Trophoblast cell (in vitro differentiated cells and primary cell): ENCODE measurements at regions not wholly inside any gene's neighbourhood (a gene's known extent, or its start where the extent isn't known, plus 50 kb on each side); places are given as distances from the start of the nearest gene placed in this dataset.

ENCODE experiments used
- DNase-seq, 2 donors: peaks; one replicate each; pipeline ENCODE4 v3.0.0-alpha.2; 2016
- H2AFZ ChIP-seq: 2 replicates; pipeline ENCODE4 v1.6.1; 2013; ENCODE audit warnings: low read length, moderate library complexity, mild to moderate bottlenecking; ENCODE audit not compliant: insufficient read depth, poor library complexity
- H2AK5ac ChIP-seq: 2 replicates; pipeline ENCODE4 v1.6.1; 2013; ENCODE audit warnings: mild to moderate bottlenecking, low read length
- H2BK120ac ChIP-seq: 2 replicates; pipeline ENCODE4 v1.6.1; 2013; ENCODE audit warnings: low read length, mild to moderate bottlenecking, moderate library complexity; ENCODE audit not compliant: insufficient read depth, poor library complexity
- H2BK12ac ChIP-seq: 2 replicates; pipeline ENCODE4 v1.6.1; 2013; ENCODE audit warnings: mild to moderate bottlenecking, low read length, moderate library complexity
- H2BK5ac ChIP-seq: 2 replicates; pipeline ENCODE4 v1.6.1; 2013; ENCODE audit warnings: low read length, low read depth, moderate library complexity, mild to moderate bottlenecking; ENCODE audit not compliant: poor library complexity
- H3K14ac ChIP-seq: 2 replicates; pipeline ENCODE4 v1.6.1; 2013; ENCODE audit warnings: mild to moderate bottlenecking, low read length
- H3K18ac ChIP-seq: 2 replicates; pipeline ENCODE4 v1.6.1; 2013; ENCODE audit warnings: mild to moderate bottlenecking, low read length
- H3K23ac ChIP-seq: 2 replicates; pipeline ENCODE4 v1.6.1; 2013; ENCODE audit warnings: low read length
- H3K27ac ChIP-seq: 2 replicates; pipeline ENCODE4 v1.5.1; 2013; ENCODE audit warnings: low read depth, mild to moderate bottlenecking, inconsistent platforms, low read length, moderate library complexity
- H3K27me3 ChIP-seq: 2 replicates; pipeline ENCODE4 v1.6.1; 2013; ENCODE audit warnings: inconsistent platforms, mild to moderate bottlenecking, low read length, moderate library complexity; ENCODE audit not compliant: insufficient read depth
- H3K36me3 ChIP-seq, 2 experiments: 1 replicate in 1 of 2; 2 replicates in 1 of 2; pipeline ENCODE4 v1.6.1; 2013; ENCODE audit warnings: low read length in 2 of 2, mild to moderate bottlenecking in 2 of 2, moderate library complexity in 1 of 2; ENCODE audit not compliant: insufficient read depth in 2 of 2, control insufficient read depth in 1 of 2
- H3K4ac ChIP-seq: 2 replicates; pipeline ENCODE4 v1.6.1; 2013; ENCODE audit warnings: low read depth, mild to moderate bottlenecking, low read length, moderate library complexity
- H3K4me1 ChIP-seq, 2 experiments: 1 replicate in 1 of 2; 2 replicates in 1 of 2; pipeline ENCODE4 v1.6.1; 2013; ENCODE audit warnings: low read length in 2 of 2, mild to moderate bottlenecking in 2 of 2, moderate library complexity in 1 of 2; ENCODE audit not compliant: insufficient read depth in 2 of 2, control insufficient read depth in 1 of 2
- H3K4me2 ChIP-seq: 2 replicates; pipeline ENCODE4 v1.6.1; 2013; ENCODE audit warnings: inconsistent platforms, mild to moderate bottlenecking, low read length, moderate library complexity
- H3K4me3 ChIP-seq: 2 replicates; pipeline ENCODE4 v1.5.1; 2013; ENCODE audit warnings: mild to moderate bottlenecking, low read depth, low read length, inconsistent platforms
- H3K79me1 ChIP-seq: one replicate; pipeline ENCODE4 v1.6.1; 2013; ENCODE audit warnings: low read length
- H3K79me2 ChIP-seq: 2 replicates; pipeline ENCODE4 v1.6.1; 2013; ENCODE audit warnings: low read length, mild to moderate bottlenecking; ENCODE audit not compliant: control insufficient read depth, insufficient read depth, poor library complexity
- H3K9ac ChIP-seq: 2 replicates; pipeline ENCODE4 v1.6.1; 2013; ENCODE audit warnings: mild to moderate bottlenecking, low read length
- H3K9me3 ChIP-seq: 2 replicates; pipeline ENCODE4 v1.6.1; 2013; ENCODE audit warnings: low read depth, mild to moderate bottlenecking, control low read depth, inconsistent platforms, low read length; ENCODE audit not compliant: insufficient read depth
- H4K12ac ChIP-seq: 2 replicates; pipeline ENCODE4 v1.6.1; 2013; ENCODE audit warnings: low read depth, mild to moderate bottlenecking, low read length, moderate library complexity
- H4K8ac ChIP-seq: 2 replicates; pipeline ENCODE4 v1.6.1; 2013; ENCODE audit warnings: low read depth, mild to moderate bottlenecking, low read length, moderate library complexity
- H4K91ac ChIP-seq: one replicate; pipeline ENCODE4 v1.6.1; 2013; ENCODE audit warnings: low read depth, mild to moderate bottlenecking, low read length, moderate library complexity
- WGBS: extraction: QIAGEN DNeasy Blood & Tissue Kit; methylation state at CpG from one replicate; pipeline ENCODE4 v1.1.7; 2013; ENCODE audit warnings: missing lambda C conversion rate; ENCODE audit not compliant: insufficient read length, insufficient coverage; ENCODE audit errors: extremely low coverage; 5-methylcytosine and 5-hydroxymethylcytosine counted together

DNA sequence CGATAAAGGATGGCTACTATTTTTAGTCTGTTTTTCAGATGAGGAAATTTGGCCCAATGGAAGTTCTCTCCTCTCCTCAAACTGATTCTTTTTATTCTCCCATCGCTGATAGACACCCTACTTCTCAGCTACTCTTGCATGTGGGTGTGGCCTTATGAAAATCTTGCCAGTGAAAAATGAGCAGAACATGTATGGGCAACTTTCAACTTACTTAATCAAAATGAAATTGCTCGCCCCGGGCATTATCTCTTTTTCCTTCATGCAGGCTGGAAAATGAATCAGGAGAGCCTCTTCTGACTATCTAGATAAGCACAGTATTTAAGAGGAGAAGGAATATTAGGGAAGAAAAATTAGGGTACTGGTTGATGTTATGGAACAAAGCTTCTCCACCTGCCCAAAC lies 2354.7 kb upstream of the RAG2 start:
- Histone ChIP-seq H3K4me1 (no peaks in the 10 kb centered on the region), H3K9ac (no peak overlapping the region), H2BK12ac (no peak overlapping the region), H3K23ac (no peak overlapping the region), H4K12ac (no peak overlapping the region), H3K79me1 (no peaks in the 10 kb centered on the region), H3K9me3 (no peaks in the 10 kb centered on the region), H4K8ac (no peak overlapping the region), H3K18ac (no peak overlapping the region), H2AK5ac (no peak overlapping the region), H2AFZ (no peak overlapping the region), H3K36me3 (no peaks in the 10 kb centered on the region), H3K79me2 (no peaks in the 10 kb centered on the region), H4K91ac (no peak overlapping the region), H3K4me3 (no peak overlapping the region), H3K4ac (no peak overlapping the region), H3K4me2 (no peak overlapping the region), H2BK120ac (no peak overlapping the region), H3K14ac (no peak overlapping the region), H3K27me3 (no peaks in the 10 kb centered on the region), H2BK5ac (no peak overlapping the region), H3K27ac (no peak overlapping the region)
- no peak for DNase-seq
- WGBS = no CpG with 5 or more reads among the region's 4 CpGs

DNA sequence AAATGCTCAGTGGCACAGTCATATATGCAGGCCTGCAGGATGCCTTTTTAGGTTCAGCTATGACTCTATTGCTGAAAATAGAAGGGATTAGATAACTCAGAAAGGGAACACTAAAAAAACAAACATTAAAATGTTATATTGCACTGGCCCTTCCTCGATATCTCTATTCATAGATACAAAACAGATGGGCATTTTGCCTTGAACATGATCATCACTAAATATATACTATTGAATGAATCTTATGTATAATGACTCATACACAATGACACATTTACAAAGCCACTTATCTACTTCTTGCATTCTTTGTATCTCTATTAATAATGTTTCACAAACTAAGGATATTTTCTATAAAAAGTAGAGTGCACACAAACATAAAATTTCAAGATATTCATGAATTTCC lies 2352.8 kb upstream of the RAG2 start:
- Histone ChIP-seq H3K4me2 (no peak overlapping the region), H4K91ac (no peak overlapping the region), H3K27ac (no peak overlapping the region), H4K8ac (no peak overlapping the region), H3K14ac (no peak overlapping the region), H3K23ac (no peak overlapping the region), H2BK12ac (no peak overlapping the region), H3K4me1 (no peaks in the 10 kb centered on the region), H2BK5ac (no peak overlapping the region), H4K12ac (no peak overlapping the region), H3K36me3 (no peaks in the 10 kb centered on the region), H3K27me3 (no peaks in the 10 kb centered on the region), H3K79me2 (no peaks in the 10 kb centered on the region), H3K18ac (no peak overlapping the region), H3K9me3 (no peaks in the 10 kb centered on the region), H2BK120ac (no peak overlapping the region), H3K9ac (no peak overlapping the region), H3K4ac (no peak overlapping the region), H2AK5ac (no peak overlapping the region), H3K79me1 (no peaks in the 10 kb centered on the region), H3K4me3 (no peak overlapping the region), H2AFZ (no peak overlapping the region)
- no peak for DNase-seq
- WGBS = no CpG with 5 or more reads among the region's 1 CpG

DNA sequence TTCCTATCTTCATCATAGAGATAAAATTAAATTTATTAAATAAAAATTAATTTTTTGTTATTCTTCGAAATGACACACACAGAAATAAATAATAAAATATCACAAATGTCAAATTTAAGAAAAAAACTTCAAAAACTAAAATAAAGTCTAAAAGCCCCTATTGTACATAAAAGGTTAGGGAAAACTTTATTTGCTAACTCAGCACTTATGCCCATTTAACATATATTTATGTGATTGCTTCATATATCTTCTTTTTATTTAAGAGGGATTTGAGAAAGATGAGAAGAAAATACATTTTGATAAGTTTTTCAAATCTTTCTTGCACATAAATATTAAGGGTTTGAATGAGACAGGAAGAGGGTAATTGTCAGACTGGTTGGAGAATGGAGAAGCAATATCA lies 2350.4 kb upstream of the RAG2 start:
- no peak overlapping the region for H3K4me3 ChIP-seq
- no peaks in the 10 kb centered on the region for H3K36me3 ChIP-seq
- no peak overlapping the region for H3K9ac ChIP-seq
- no peak overlapping the region for H2AK5ac ChIP-seq
- no peak overlapping the region for H3K4me2 ChIP-seq
- no peak overlapping the region for H4K91ac ChIP-seq
- no peak overlapping the region for H3K27ac ChIP-seq
- no peak overlapping the region for H2BK120ac ChIP-seq
- H2BK12ac ChIP-seq = no peak overlapping the region
- H3K14ac ChIP-seq = no peak overlapping the region
- H4K8ac ChIP-seq = no peak overlapping the region
- H3K79me1 ChIP-seq = no peaks in the 10 kb centered on the region
- no peak overlapping the region for H3K4ac ChIP-seq
- DNase-seq = no peak
- no peak overlapping the region for H4K12ac ChIP-seq
- no peak overlapping the region for H2BK5ac ChIP-seq
- no peak overlapping the region for H2AFZ ChIP-seq
- H3K27me3 ChIP-seq = no peaks in the 10 kb centered on the region
- no peak overlapping the region for H3K18ac ChIP-seq
- no CpG with 5 or more reads among the region's 1 CpG for WGBS
- no peaks in the 10 kb centered on the region for H3K4me1 ChIP-seq
- no peaks in the 10 kb centered on the region for H3K9me3 ChIP-seq
- H3K23ac ChIP-seq = no peak overlapping the region
- no peaks in the 10 kb centered on the region for H3K79me2 ChIP-seq

DNA sequence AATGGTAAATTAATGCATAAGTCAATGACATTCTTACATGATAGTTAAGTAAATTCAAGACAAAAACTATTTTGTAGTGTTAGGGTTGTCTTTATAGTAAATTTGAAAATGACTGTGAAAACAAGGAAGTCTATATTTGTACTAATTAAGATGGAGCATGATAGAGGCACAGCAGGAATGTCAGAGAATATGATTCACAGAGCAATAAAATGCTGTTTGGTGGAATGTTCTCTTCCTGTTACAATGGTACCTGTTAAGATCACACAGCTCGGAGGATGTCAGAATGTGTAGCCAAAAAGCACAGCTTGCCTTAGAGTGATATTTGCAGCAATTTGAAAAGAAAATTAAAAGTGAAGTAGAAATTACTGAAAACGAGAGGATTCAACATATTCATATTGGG lies 2339.7 kb upstream of the RAG2 start:
- peak in 1 of 2 donors; percentile 2 for DNase-seq
- H2AK5ac ChIP-seq = no peak overlapping the region
- no peak overlapping the region for H3K4ac ChIP-seq
- H3K9ac ChIP-seq = no peak overlapping the region
- no peak overlapping the region for H2BK12ac ChIP-seq
- H3K79me2 ChIP-seq = no peaks in the 10 kb centered on the region
- H3K4me3 ChIP-seq = no peak overlapping the region
- no peak overlapping the region for H2AFZ ChIP-seq
- H3K36me3 ChIP-seq = no peaks in the 10 kb centered on the region
- H3K27me3 ChIP-seq = no peaks in the 10 kb centered on the region
- no peaks in the 10 kb centered on the region for H3K79me1 ChIP-seq
- H2BK5ac ChIP-seq = no peak overlapping the region
- no peak overlapping the region for H4K8ac ChIP-seq
- H3K23ac ChIP-seq = no peak overlapping the region
- H4K12ac ChIP-seq = no peak overlapping the region
- no peak overlapping the region for H3K4me2 ChIP-seq
- no peak overlapping the region for H2BK120ac ChIP-seq
- no peak overlapping the region for H3K27ac ChIP-seq
- H4K91ac ChIP-seq = no peak overlapping the region
- H3K4me1 ChIP-seq = no peaks in the 10 kb centered on the region
- no CpG with 5 or more reads among the region's 2 CpGs for WGBS
- H3K9me3 ChIP-seq = no peaks in the 10 kb centered on the region
- no peak overlapping the region for H3K18ac ChIP-seq
- no peak overlapping the region for H3K14ac ChIP-seq

DNA sequence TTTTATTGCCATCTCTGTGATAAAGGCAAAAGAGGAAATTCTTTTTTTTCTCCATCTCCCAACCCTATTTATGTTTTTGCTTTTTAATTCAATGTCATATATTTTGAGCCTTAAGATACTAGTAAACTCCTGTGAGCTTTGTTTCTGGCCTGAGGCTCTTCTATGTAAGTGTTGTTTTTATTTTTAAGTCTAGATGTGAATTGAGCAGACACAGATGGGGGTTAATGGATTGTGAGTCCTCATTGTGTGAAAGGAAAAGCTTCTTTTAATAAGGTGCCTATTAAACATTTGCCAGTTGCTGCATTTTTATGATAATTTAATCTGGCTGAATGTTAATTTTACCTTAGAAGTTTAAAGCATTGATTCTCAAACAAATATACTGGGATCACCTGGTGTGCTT lies 2337.9 kb upstream of the RAG2 start:
- H3K9ac ChIP-seq = no peak overlapping the region
- H2BK120ac ChIP-seq = no peak overlapping the region
- no peaks in the 10 kb centered on the region for H3K79me1 ChIP-seq
- H2AFZ ChIP-seq = no peak overlapping the region
- H4K91ac ChIP-seq = no peak overlapping the region
- no peak overlapping the region for H2AK5ac ChIP-seq
- no peak overlapping the region for H4K12ac ChIP-seq
- no peaks in the 10 kb centered on the region for H3K9me3 ChIP-seq
- no peak overlapping the region for H3K18ac ChIP-seq
- H2BK5ac ChIP-seq = no peak overlapping the region
- no peaks in the 10 kb centered on the region for H3K36me3 ChIP-seq
- H3K4me2 ChIP-seq = no peak overlapping the region
- H3K4me3 ChIP-seq = no peak overlapping the region
- no peaks in the 10 kb centered on the region for H3K4me1 ChIP-seq
- no peak overlapping the region for H3K4ac ChIP-seq
- H3K27ac ChIP-seq = no peak overlapping the region
- H3K14ac ChIP-seq = no peak overlapping the region
- H3K23ac ChIP-seq = no peak overlapping the region
- H3K27me3 ChIP-seq = no peaks in the 10 kb centered on the region
- H3K79me2 ChIP-seq = no peaks in the 10 kb centered on the region
- no peak overlapping the region for H4K8ac ChIP-seq
- H2BK12ac ChIP-seq = no peak overlapping the region
- no peak for DNase-seq
